Stimulated activated CD4-positive, alpha-beta T cell treated with anti-CD3 and anti-CD28 coated beads, Interleukin-4, amount 100 ng/mL, for 4 hours (primary cell): ENCODE measurements at regions not wholly inside any gene's neighbourhood (a gene's known extent, or its start where the extent isn't known, plus 50 kb on each side); places are given as distances from the start of the nearest gene placed in this dataset.
"Not testable (repeated sequence)": the region's sequence is repeated elsewhere in the genome, so short reads cannot be mapped to it uniquely, and the experiment has no call there.

ENCODE experiments used
- DNase-seq, 2 experiments: peaks; one replicate each; pipeline ENCODE4 v3.0.0-alpha.2; 2020

GRCh38 chr2:31654241-31654640 is 73.5 kb upstream of the SRD5A2 start:
- no peak for DNase-seq

DNA sequence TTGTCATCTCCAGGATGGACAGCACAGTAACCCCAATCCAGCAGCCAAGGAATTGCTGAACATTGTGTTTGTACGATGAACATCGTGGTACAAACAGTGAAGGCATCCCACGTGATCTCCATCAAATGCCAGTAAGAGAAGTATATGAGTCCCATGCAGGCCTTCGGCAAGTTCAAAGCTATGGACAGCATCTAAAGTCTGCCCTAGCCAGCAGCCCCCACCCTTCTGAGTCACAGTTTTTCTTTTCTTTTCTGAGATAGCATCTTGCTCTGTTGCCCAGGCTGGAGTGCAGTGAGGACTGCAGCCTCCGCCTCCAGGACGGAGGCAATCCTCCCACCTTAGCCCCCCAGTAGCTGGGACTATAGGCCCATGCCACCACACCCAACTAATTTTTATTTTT is 71.0 kb upstream of the SRD5A2 start:
- no peak for DNase-seq

- no peak for DNase-seq
These were observed 70.5 kb upstream of the SRD5A2 start for GRCh38 chr2:31651267-31651666.

- no peak for DNase-seq
These were observed 63.8 kb upstream of the SRD5A2 start for GRCh38 chr2:31644551-31644950.

GRCh38 chr2:31642707-31643106 is 62.0 kb upstream of the SRD5A2 start:
- no peak for DNase-seq

DNA sequence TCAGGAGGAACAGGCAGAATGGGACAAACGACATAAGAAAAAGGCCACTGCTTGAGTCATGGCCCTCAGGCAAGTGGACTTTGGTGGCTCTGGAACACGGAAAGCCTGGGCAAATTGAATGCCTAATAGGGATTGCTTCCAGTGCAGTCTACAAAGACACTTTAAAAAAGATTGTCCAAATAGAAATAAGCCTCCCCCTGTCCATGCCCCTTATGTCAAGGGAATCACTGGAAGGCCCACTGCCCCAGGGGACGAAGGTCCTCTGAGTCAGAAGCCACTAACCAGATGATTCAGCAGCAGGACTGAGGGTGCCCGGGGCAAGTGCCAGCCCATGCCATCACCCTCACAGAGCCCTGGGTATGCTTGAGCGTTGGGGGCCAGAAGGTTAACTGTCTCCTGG is 51.5 kb upstream of the SRD5A2 start:
- DNase-seq, result not testable (repeated sequence)
